ENCODE measurements at regions not wholly inside any gene's neighbourhood (a gene's known extent, or its start where the extent isn't known, plus 50 kb on each side); places are given as distances from the start of the nearest gene placed in this dataset.
"Not testable (repeated sequence)": the region's sequence is repeated elsewhere in the genome, so short reads cannot be mapped to it uniquely, and the experiment has no call there.

DNA sequence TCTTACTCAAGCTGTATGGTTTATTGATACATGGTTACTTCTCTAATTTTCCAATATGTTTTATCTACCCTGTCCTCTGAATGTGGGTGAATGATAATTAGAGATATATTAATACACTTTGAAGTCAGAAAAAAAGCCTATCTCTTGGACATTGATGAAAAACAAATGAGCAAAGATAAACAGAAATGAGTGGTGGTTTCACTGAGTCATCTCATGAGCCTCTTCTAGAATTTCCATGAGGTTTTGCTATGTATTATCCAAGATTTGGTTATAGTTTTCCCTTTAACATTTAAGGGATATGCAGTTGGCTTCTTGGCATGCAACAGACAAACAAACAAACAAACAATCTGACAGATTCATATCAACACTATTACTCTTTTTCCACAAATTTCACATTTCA, 586.8 kb downstream of the RFPL4B start:
- DNase-seq (ENCODE audit: low read depth in 2 of 2) = no peak

DNA sequence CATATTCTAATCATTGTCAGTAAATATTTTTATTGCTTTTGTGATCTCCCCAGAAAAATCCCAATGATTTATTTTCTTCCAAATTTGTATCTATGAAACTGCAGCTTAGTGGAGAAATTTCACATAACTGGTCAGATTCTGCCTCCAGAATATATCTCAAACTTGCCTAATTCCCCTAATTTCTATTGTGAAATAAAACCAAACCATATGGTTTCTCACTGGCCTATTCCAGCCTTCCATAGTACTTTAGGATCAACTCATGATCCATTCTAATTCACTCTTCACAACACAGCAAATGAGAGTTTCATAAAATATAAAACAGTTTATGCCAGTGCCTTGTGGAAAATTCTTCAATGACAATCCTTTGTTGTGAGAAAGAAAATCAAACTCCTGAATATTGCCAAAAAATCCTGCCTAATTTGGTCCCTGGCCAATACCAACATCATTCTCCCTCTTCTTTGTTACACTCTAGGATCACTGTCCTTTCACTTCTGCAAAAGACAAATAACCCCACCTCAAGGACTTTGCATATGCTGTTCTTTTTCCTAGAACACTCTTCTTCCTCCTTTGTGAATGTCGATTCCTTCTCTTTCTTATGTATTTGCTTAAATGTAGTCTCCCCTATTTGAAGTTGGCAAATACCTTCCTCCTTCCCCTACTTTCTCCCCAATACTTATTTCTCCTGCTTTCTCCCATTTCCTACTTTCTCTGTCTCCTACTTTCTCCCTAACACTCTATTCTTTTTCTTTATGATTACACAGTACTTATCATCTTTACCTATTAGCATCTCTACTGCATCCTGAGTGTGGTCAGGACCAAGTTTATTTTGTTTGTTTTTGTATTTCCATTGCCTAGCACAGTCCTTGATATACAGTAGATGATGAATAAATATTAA, 587.5 kb downstream of the RFPL4B start:
- no peak for DNase-seq (ENCODE audit: low read depth in 2 of 2)

DNA sequence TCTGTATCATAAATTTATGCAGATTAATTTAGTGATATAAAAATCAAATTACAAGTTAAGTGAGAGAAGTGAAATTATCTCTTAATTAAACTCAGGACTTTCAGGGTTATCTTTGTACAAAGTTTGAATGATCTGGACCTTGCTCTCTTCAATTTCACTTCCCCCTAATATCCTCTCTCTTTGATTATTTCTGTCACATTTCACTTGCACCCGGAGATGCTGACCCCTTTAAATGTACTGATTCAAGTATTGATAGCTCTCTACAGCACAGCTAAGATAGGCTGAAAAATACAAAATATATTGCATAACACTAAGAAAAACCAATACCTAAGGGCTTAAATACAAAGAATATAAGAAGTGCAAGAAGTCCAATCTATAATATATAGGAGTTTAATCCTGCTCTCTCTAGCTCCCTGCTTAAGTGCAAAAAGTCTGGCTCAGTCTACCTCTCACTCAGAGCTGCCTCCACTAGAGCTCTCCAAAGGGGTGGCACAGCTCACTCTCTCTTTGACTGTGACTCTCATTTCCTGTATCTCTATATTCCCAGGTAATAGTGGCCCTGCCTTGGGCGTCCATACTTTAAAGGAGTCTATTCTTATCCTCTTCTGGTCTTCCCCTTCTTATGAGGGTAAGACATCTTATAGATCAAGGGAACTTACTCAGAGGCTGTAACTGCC, 588.4 kb downstream of the RFPL4B start:
- DNase-seq (ENCODE audit: low read depth in 2 of 2) = no peak

DNA sequence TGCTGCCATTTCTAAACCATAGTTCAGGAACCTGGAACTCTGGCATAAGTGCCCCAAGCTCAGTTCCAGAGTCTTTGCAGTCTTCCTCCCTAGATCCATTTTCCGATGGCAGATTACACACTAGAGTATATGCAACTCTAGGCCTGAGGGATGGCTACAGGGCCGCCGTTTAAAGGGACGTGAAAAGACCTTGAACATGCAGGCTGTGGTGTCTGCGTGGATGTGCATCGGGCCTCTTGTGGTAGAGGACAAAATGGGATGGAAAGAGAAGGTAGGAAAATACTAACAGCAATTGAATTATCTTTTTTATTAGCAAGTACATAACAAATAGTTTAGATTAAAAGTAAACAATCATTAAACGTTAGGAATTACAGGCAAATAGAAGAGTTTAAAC, 588.9 kb downstream of the RFPL4B start:
- no peak for DNase-seq (ENCODE audit: low read depth in 2 of 2)

DNA sequence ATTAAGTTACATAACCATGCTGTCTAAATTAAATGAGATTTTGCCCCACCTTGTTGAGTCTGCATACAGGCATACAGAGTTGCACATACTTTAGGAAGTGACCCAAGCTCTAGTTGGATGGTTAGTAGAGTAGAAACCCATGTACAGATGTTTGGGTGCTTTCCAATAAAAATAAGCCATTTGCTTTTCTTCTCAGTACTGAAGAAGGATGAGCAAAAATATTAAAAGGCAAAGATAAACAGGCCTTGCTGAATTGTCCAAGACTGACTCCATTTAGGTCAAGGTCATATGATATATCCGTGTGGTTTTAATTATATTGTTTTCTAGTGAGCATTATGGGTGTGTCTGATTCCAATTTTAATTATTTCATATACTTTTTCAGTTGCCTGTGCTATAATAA, 589.4 kb downstream of the RFPL4B start:
- DNase-seq (ENCODE audit: low read depth in 2 of 2) = no peak

DNA sequence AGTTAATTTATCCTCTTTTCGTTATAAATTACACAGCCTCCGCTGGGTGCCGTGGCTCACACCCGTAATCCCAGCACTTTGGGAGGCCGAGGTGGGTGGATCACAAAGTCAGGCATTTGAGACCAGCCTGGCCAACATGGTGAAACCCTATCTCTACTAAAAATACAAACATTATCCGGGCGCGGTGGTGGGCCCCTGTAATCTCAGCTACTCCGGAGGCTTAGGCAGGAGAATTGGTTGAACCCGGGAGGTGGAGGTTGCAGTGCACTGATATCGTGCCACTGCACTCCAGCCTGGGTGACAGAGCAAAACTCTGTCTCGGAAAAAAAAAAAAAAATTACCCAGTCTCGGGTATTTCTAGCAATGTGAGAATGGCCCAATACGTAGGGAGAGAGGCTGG, 590.6 kb downstream of the RFPL4B start:
- DNase-seq (ENCODE audit: low read depth in 2 of 2) = not testable (repeated sequence)

DNA sequence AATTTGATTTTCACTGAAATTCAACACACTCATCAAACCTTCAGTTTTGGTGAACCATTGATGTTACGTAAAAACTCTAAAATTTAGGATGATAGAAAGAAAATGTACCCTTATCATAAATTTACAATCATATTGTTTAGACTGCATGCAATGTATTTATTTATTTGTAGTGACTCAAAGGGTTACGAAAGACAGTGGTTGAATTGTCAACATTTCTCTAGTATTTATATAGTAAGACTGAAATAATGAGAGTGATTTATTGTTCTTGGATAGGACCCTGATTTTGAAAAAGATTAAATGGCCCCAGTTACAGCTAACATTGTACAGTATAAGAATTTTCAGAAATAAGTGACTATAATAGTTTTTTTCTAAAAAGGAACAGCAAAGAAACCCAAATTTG, 591.5 kb downstream of the RFPL4B start:
- DNase-seq (ENCODE audit: low read depth in 2 of 2) = no peak

DNA sequence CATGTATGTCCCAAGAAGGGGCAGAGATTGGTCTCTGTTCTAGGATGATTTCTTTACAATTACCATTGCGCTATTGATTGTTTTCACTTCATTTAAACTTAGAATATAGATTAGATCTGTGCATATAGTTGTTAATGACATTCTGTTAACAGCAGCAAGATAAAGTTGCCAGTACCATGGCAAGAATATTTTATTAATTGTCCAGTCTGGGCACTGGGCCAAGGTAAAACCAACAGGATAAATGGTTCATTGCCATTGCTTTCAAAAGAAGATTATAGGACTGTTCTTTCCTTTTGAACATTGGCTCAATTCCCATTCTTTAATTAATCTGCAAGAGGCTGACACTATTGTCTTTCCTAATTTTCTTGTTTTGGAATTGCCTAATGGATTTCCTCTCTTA, 592.4 kb downstream of the RFPL4B start:
- DNase-seq (ENCODE audit: low read depth in 2 of 2) = no peak

DNA sequence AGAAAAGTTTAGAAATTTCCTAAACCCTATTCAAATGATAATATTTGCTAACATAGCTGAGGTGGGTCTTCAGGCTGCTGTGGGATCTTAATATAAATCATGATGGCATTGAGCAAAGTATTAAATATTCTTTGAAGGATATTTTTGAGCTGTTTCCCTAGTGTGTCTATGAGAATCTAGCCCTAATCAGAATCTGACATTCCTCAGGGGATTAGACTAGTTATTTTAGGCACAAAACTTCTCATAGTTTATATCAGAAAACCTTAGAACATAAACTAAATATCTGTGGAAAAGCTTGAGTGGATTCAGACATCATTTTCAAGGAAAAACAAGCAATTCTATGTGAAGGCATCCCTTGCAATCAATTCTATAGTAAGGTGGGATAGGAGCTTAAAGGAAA, 594.5 kb downstream of the RFPL4B start:
- no peak for DNase-seq (ENCODE audit: low read depth in 2 of 2)

DNA sequence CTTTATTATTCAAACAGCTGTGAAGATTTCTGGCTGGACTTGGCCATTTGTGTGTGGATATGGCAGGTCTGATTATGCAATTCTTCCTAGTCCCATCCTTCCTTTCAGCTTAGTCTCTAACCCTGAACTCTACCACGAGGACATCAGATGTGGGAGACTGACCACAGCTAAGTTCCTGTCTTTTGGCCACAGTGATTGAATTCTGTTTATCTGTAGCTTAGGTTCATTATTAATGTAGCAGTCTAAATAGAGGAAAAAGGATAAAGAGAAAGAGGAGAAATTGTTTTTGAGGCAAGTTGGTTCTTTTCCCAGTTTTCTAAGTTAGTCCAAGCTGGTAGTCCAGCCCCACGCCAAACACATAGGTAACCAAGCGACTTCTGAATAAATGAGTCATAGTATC, 598.9 kb downstream of the RFPL4B start:
- DNase-seq (ENCODE audit: low read depth in 2 of 2) = no peak

DNA sequence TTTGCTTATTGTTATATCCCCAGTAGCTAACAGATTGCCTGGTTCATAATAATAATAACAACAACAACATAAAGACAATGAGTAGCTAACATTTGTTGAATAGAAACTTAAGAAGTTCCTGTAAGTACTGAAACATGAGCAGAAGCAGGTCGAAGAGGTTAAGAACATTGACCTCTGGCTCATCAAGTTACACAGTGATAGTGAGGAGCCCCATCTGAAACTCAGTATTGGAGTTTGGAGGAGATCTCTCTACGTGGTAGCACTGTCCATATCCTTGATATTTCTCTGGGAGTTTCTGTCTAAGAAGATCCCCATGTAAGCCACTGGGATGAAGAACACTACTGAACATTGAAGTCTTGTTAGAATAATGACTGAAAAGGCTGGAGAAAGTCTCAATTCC, 600.4 kb downstream of the RFPL4B start:
- no peak for DNase-seq (ENCODE audit: low read depth in 2 of 2)

DNA sequence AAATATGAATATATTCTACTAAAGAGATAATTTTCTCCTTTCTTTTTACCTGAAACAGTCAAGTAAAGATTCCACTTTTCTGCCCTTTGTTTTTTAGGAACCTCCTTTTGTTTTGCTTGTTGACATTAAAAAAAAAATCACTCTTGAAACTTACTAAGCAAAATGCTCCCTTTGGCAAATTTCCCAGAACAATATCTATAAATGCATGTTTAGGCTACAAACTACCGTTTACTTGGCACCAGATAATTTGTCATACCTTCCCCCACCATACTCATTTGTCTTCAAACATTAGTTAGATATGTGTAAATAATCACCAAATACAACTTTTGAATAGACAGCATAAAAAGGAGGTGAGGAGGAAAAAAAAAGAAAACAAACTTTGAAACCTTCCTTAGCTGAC, 604.7 kb downstream of the RFPL4B start:
- DNase-seq (ENCODE audit: low read depth in 2 of 2) = no peak

DNA sequence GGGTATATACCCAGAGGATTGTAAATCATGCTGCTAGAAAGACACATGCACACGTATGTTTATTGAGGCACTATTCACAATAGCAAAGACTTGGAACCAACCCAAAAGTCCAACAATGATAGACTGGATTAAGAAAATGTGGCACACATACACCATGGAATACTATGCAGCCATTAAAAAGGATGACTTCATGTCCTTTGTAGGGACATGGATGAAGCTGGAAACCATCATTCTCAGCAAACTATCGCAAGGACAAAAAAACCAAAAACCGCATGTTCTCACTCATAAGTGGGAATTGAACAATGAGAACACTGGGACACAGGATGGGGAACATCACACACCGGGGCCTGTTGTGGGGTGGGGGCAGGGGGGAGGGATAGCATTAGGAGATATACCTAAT, 608.6 kb downstream of the RFPL4B start:
- DNase-seq (ENCODE audit: low read depth in 2 of 2) = not testable (repeated sequence)

DNA sequence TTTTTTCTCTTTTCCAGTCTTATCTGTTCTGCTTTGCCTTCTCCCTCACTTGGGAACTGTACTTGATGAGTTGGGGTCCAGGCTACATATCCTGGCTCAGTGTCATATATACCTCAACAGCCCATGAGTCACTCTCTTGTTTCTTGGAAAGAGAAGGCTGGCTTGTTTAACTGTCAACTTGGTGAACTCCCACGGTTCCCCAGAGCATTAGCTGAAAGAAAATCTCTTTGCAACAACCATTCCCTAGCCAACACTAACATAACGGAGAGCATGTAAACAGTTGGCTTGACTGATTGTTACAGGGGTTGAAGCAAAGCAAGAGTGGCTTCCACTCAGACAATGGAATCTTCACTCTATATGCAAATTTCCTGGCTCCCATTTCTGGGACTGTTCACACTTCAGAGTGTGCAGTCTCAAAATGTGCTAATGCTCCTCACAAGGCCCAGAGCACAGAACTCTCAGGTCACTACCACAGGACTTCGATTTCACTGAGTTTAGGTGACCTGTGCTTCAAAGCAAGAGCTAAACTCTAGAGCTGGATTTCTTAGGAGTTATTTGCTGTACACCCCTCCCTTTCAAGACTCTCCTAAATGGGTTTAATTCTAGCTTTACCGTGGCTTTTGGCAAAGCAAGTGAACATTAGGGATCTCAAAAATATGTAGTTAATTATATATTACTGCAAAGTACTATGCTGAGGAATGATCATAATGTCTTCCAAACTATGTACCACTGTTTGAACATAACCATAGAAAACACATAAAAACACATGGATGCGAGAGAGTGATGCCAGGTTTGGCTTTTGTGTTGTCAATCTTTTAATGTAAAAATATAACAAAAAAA, 609.8 kb downstream of the RFPL4B start:
- DNase-seq (ENCODE audit: low read depth in 2 of 2) = no peak

DNA sequence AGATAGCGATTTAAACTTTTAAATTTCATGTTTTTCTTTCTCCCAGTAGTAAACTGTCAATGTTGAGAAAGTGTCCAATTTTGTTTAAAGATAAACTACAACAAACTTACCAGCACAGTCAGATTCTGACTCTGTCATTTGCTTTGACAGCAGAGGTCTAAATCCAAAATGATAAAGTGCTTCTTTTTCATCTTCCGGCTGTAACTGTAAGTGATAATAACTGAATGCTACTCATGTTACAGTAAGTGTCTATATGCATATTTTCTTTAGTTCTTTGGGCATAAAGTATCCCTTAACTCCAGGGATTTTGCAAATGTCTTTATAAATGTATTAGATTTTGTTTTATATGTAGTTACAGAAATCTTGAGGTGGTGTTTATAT, 610.4 kb downstream of the RFPL4B start:
- no peak for DNase-seq (ENCODE audit: low read depth in 2 of 2)

DNA sequence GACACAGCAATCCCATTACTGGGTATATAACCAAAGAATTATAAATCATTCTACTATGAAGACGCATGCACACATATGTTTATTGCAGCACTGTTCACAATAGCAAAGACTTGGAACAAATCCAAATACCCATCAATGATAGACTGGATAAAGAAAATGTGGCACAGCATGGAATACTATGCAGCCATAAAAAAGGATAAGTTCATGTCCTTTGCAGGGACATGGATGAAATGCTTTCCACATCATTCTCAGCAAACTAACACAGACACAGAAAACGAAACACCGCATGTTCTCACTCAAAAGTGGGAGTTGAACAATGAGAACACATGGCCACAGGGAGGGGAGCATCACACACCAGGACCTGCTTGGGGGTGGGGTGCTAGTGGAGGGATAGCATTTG, 613.0 kb downstream of the RFPL4B start:
- DNase-seq (ENCODE audit: low read depth in 2 of 2) = not testable (repeated sequence)

DNA sequence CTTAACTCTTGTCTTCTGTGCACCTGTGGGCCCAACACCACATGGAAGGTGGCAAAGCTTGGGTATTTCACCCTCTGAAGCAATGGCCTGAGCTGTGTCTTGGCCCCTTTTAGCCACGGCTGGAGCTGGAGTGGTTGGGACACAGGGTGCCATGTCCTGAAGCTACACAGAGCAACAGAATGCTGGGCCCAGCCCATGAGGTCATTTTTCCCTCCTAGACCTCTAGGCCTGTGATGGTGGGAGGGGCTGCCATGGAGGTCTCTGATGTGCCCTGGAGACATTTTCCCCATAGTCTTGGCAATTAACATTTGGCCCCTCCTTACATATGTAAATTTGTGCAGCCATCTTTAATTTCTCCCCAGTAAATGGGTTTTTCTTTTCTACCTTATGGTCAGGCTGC, 620.8 kb downstream of the RFPL4B start:
- DNase-seq (ENCODE audit: low read depth in 2 of 2) = no peak

DNA sequence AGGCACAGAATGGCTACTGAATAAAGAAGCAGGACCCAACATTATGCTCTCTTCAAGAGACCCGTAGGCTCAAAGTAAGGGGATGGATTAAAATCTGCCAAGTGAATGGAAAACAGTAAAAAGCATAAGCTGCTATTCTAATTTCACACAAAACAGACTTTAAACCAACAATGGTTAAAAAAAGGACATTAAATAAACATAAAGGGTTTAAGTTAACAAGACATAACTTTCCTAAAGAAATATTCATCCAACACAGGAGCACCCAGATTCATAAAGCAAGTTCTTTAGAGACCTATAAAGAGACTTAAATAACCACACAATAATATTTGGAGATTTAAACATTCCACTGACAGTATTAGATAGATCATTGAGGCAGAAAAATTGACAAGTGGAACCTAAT, 624.5 kb downstream of the RFPL4B start:
- DNase-seq (ENCODE audit: low read depth in 2 of 2) = no peak

DNA sequence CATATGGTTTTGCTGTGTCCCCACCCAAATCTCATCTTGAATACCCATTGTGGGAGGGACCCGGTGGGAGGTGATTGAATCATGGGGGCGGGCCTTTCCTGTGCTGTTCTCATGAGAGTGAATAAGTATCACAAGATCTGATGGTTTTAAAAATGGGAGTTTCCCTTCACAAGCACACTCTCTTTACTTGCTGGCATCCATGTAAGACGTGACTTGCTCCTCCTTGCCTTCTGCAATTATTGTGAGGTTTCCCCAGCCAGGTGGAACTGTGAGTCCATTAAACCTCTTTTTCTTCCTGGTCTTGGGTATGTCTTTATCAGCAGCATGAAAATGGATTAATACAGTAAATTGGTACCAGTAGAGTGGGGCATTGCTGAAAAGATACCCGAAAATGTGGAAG, 627.8 kb downstream of the RFPL4B start:
- not testable (repeated sequence) for DNase-seq (ENCODE audit: low read depth in 2 of 2)

DNA sequence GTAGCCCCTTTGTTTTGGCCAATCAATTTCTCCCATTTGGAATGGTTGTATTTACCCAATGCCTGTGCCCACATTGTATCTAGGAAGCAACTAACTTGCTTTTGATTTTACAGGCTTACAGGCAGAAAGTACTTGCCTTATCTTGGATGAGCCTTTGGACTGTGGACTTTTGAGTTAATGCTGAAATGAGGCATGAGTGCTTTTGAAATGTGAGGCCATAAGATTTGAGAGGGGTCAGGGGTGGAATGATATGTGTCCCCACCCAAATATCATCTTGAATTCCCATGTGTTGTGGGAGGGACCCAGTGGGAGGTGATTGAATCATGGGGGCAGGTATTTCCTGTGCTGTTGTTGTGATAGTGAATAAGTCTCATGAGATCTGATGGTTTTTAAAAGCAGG, 629.4 kb downstream of the RFPL4B start:
- DNase-seq (ENCODE audit: low read depth in 2 of 2) = not testable (repeated sequence)

DNA sequence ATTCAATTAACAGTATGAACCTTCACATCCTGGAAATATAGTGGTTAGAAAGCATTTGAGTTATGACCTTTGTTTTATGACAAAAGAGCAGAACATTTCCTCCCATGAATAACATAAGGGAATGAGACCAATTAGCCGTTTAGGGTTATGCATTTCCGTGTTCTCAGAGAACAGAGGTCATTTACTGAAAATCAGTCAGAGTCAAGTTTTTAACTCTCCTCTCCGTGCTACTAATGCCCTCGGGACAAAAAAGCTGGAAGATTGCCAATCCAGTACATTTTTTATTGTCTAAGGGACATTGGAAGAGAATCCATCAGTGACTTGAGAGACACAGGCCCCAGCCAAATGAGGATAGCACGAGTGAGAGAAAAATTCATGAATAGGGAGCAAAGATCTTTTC, 632.7 kb downstream of the RFPL4B start:
- no peak for DNase-seq (ENCODE audit: low read depth in 2 of 2)

DNA sequence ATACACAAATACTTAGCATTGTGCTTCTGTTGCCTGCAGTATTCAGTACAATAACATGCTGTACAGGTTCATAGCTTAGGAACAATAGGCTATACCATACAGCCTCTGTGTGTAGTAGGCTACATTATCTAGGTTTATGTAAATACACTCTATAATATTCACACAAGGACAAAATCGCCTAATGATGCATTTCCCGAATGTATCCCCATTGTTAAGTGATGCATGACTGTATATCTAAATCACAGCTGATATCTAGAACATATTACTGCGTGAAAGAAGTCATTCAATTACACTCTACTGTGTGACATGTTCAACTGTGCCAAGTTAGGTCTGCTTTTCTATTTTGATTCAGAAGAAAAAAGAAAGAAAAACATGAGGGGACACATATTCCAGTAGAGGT, 633.5 kb downstream of the RFPL4B start:
- DNase-seq (ENCODE audit: low read depth in 2 of 2) = no peak
